ENCODE measurements at regions not wholly inside any gene's neighbourhood (a gene's known extent, or its start where the extent isn't known, plus 50 kb on each side); places are given as distances from the start of the nearest gene placed in this dataset.

- FAIRE-seq (no peak), ATAC-seq (no peak), DNase-seq (ENCODE audit: low spot score) (no peak)
- CTCF ChIA-PET (ENCODE audit: low intra/inter-chr PET ratio, low total read pairs) = no interaction called here
- Histone ChIP-seq H3K79me2 (ENCODE audit: insufficient read depth, low read length) (no peaks in the 10 kb centered on the region), H3K4me3 (replicated peaks in 1 of 3; ENCODE audit: insufficient read depth in 1 of 3, low read depth in 2 of 3, low read length in 3 of 3) (no peak overlapping the region), H4K20me1 (ENCODE audit: insufficient read depth, low read length) (no peaks in the 10 kb centered on the region), H3K36me3 (replicated peaks in 1 of 2; ENCODE audit: control insufficient read depth in 1 of 2, insufficient read depth in 2 of 2, low read length in 2 of 2) (no peaks in the 10 kb centered on the region), H2AFZ (ENCODE audit: low read length) (no peak overlapping the region), H3K27me3 (ENCODE audit: control insufficient read depth in 1 of 2, insufficient read depth in 2 of 2, low read length in 2 of 2) (no peaks in the 10 kb centered on the region), H3K4me2 (ENCODE audit: low read depth, low read length) (no peak overlapping the region), H3K4me1 (ENCODE audit: insufficient read depth, low read length) (peaks cover 18% of the 10 kb centered on the region; the same call in 1 of the 2 replicates), H3K9ac (ENCODE audit: insufficient read depth, low read depth, low read length) (no peak overlapping the region), H3K9me3 (ENCODE audit: low read length) (no peaks in the 10 kb centered on the region), H3K27ac (ENCODE audit: extremely low read length, insufficient read depth, low read length) (no peak overlapping the region)
- BruUV-seq (replicated peaks) = no TSS peak
- TF ChIP-seq ZNF101 (CRISPR knock-in tag; IDR thresholded peaks at IDR 0.05; ENCODE audit: borderline replicate concordance, low read depth) (no peak), AGO1 (IDR thresholded peaks at IDR 0.05; ENCODE audit: low read depth, low read length, poor library complexity, severe bottlenecking) (no peak), HDAC2 (CRISPR knock-in tag; IDR thresholded peaks at IDR 0.05) (no peak), ZNF672 (CRISPR knock-in tag; IDR thresholded peaks at IDR 0.05) (no peak), ARNT (IDR thresholded peaks at IDR 0.05) (no peak), ZZZ3 (CRISPR knock-in tag; IDR thresholded peaks at IDR 0.05; ENCODE audit: borderline replicate concordance) (no peak), MTF2 (CRISPR knock-in tag; IDR thresholded peaks at IDR 0.05; ENCODE audit: borderline replicate concordance) (no peak), CBX2 (IDR thresholded peaks at IDR 0.05; ENCODE audit: low read depth, low read length) (no peak), CBX2 (CRISPR knock-in tag; IDR thresholded peaks at IDR 0.05; ENCODE audit: low read depth) (no peak), JUN (CRISPR knock-in tag; IDR thresholded peaks at IDR 0.05) (no peak), ZNF576 (CRISPR knock-in tag; IDR thresholded peaks at IDR 0.05) (no peak), ELF1 (CRISPR knock-in tag; IDR thresholded peaks at IDR 0.05) (no peak), HMG20B (CRISPR knock-in tag; conservative IDR thresholded peaks at IDR 0.05) (no peak), ARNT2 (CRISPR knock-in tag; IDR thresholded peaks at IDR 0.05; ENCODE audit: low read depth) (no peak)
- 61% methylated on average over 5 of the region's 5 CpGs for WGBS (ENCODE audit: low lambda C conversion rate)
- POLR2A ChIA-PET = no interaction called here
- in situ Hi-C loops (cut with HindIII; ENCODE audit: extremely low pct_ligation_motif_present, low pct_unique_long_range_greater_than_20kb) (no loop called here), intact Hi-C loops (cut with micrococcal nuclease; ENCODE audit: unreplicated experiment) (no loop called here)
Measured at GRCh38 chr6:105794870-105795269, 291.3 kb upstream of the PRDM1 start.
